ENCODE measurements at regions not wholly inside any gene's neighbourhood (a gene's known extent, or its start where the extent isn't known, plus 50 kb on each side); places are given as distances from the start of the nearest gene placed in this dataset.

DNA sequence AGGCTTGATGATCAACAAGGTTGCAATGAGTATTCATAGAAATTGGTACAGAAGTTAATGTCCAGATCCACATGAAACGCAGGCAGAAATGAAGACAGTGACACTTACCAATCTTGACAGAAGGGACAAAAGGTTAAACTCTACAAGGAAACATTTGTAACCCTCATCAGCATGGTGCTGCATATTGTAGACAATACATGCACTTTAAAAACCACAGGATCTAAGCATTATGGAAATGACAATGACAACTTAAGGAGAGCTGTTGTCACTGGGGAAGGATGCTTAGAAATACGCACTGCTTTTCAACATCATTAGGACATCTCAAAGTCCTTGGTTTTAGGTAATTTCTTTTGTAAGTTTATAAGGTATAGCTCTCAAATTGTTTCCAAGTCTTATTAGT is 130.6 kb downstream of the ATP23 start:
- TF ChIP-seq YY1 (IDR thresholded peaks at IDR 0.05; ENCODE audit: insufficient read depth, insufficient read length): no peak
- no peak for TF ChIP-seq ZNF274 (IDR thresholded peaks at IDR 0.05; ENCODE audit: low read depth, low read length)
- no peak for TF ChIP-seq SUZ12 (IDR thresholded peaks at IDR 0.05; ENCODE audit: extremely low read depth, insufficient read depth, insufficient read length)
